ENCODE measurements at regions not wholly inside any gene's neighbourhood (a gene's known extent, or its start where the extent isn't known, plus 50 kb on each side); places are given as distances from the start of the nearest gene placed in this dataset.

DNA sequence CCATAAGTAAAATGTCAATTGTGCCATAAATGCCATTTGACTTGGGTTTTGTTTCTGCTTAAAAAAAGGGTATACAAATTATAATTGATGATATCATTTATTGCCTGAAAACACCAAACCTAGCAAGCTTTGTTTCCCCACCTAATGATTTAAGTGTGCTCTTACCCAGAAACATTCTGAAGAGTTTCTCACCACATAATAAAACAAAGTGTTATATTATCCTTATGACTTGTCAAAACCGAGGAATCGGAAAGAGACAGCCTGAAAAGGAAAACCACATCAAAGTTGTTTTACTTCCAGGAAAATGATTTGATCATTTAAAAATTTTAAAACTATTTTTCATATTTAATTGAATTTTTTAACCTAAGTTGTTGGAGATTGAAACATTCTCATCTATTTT is 170.5 kb upstream of the SLC39A10 start:
- no peak for TF ChIP-seq EZH2 (IDR thresholded peaks at IDR 0.05; ENCODE audit: borderline replicate concordance, control insufficient read depth, low read depth, low read length)
- no peak for TF ChIP-seq MXI1 (IDR thresholded peaks at IDR 0.05; ENCODE audit: low read depth, low read length)
- TF ChIP-seq HCFC1 (IDR thresholded peaks at IDR 0.05; ENCODE audit: low read length) = no peak
- TF ChIP-seq, protein P1, sequence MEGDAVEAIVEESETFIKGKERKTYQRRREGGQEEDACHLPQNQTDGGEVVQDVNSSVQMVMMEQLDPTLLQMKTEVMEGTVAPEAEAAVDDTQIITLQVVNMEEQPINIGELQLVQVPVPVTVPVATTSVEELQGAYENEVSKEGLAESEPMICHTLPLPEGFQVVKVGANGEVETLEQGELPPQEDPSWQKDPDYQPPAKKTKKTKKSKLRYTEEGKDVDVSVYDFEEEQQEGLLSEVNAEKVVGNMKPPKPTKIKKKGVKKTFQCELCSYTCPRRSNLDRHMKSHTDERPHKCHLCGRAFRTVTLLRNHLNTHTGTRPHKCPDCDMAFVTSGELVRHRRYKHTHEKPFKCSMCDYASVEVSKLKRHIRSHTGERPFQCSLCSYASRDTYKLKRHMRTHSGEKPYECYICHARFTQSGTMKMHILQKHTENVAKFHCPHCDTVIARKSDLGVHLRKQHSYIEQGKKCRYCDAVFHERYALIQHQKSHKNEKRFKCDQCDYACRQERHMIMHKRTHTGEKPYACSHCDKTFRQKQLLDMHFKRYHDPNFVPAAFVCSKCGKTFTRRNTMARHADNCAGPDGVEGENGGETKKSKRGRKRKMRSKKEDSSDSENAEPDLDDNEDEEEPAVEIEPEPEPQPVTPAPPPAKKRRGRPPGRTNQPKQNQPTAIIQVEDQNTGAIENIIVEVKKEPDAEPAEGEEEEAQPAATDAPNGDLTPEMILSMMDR (IDR thresholded peaks at IDR 0.05 in 2 of 3, conservative IDR thresholded peaks at IDR 0.05 in 1 of 3; ENCODE audit: control insufficient read depth in 2 of 3, extremely low read depth in 1 of 3, insufficient read depth in 1 of 3, low read depth in 3 of 3, low read length in 3 of 3) = no peak
- TF ChIP-seq JUND (IDR thresholded peaks at IDR 0.05; ENCODE audit: low read depth, low read length) = no peak
- no peak for TF ChIP-seq CEBPB (IDR thresholded peaks at IDR 0.05; ENCODE audit: borderline replicate concordance in 1 of 2, low read depth in 2 of 2, low read length in 2 of 2)

Data from GM12878 (cell line).